ENCODE measurements at regions not wholly inside any gene's neighbourhood (a gene's known extent, or its start where the extent isn't known, plus 50 kb on each side); places are given as distances from the start of the nearest gene placed in this dataset.

DNA sequence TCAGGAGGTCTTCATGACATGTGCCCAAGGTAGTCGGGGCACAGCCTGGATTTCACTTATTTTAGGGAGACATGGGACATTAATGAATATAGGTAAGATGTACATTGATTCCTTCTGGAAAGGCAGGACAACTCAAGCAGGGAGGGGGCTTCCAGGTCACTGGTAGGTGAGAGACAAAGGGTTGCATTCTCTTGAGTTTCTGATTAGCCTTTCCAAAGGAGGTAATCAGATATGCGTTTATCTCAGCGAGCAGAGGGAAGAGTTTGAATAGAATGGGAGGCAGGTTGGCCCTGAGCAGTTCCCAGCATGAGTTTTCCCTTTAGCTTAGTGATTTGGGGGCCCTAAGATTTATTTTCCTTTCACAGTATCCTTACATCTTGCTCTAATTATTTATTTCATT, 443.8 kb upstream of the EEF2KMT start:
- no peak for DNase-seq (ENCODE audit: extremely low read depth, low read depth)

DNA sequence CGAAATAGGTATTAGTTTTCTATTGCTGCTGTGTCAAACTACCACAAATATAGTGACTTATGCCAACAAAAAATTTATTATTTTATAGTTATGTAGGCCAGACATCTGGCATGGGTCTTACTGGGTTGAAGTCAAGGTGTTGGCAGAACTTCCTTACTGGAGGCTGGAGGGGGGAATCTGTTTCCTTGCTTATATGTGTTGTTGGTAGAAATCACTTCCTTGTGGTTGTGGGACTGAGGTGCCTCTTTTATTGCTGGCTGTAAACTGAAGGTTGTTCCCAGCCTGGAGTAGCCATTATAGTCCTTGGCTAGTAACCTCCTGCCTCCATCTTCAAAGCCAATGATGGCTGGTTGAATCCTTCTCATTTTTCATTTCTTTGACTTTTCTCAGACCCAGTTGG, 439.8 kb upstream of the EEF2KMT start:
- DNase-seq (ENCODE audit: extremely low read depth, low read depth): no peak

DNA sequence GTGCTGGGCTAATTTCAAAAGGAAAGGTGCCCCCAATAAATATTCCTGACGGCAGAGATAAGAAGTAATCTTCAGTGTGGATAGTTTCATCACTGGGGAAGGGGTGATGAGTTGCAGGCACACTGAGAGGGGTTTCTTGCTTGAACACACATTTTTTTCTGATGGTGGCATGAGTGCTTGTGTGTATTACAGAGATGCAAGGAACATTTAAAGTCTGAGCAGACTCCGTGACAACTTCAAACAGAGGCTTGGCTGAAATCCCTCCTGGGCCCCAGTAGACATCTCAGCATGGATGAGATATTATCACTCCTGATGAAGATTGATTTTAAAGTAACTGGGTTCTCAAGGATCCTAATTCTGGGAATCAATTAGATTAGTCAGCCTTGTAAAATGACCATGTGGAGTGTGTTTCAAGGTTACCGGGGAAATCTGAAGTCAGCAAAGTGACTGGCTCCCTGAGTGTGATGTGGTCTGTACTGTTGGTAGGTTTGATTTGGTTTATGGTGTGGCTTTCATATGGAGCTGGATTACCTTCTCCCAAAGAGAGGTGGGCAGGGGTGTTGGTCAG, 435.8 kb upstream of the EEF2KMT start:
- no peak for DNase-seq (ENCODE audit: extremely low read depth, low read depth)

DNA sequence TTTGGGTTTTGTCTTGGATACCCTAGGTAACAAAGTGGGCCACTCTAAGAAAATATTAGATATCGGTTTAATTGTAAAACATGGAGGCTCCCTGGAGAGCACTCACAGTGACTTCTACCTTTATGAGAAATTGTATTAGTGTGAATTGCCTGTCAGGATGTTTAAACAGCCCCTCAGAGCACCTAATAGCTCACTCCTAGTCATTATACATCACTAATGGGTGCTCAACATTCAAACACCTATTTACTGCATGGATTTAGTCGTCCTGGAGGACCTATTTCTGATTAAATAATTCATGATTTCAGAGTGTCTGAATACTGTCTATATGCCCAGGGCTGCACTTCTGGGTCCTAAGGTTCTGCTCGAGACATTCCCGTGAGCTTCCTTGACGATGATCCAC, 430.2 kb upstream of the EEF2KMT start:
- no peak for DNase-seq (ENCODE audit: extremely low read depth, low read depth)

DNA sequence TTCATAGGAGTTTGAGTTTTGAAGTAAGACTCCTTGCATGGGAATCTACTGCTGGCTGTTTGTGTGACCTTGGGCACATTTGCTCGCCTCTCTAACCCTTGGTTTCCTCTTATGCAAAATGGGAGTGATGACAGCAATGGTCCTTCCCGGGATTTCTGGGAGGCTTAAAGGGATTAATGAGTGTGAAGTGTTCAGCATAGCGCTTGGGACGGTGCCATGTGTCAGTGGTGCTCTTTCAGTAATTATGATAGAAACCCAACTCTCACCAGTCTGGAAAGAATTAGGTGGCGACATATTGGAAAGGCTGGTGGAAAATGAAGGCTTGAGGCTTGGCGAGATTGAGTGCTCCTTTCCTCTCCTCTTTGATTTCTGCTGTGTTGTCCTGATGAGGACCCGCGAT, 429.2 kb upstream of the EEF2KMT start:
- no peak for DNase-seq (ENCODE audit: extremely low read depth, low read depth)

DNA sequence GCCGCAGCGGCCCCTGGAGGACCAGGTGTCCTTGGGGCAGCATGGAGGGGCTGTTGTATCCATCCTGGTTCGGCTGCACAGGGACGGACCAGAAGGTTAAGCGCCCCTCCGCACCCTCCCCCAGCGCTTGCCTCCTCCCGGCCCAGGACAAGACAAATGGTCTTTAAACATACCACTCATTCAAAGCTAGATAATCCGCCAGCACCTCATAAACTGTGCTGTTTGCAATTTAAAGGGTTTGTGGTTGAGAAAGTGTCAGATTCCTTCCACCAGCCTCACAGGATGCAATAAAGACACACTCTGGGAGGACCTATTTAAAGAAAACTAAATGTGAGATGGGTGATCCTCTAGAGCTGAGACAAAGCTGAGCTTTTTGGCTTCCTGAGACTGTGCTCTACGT, 426.2 kb upstream of the EEF2KMT start:
- no peak for DNase-seq (ENCODE audit: extremely low read depth, low read depth)

DNA sequence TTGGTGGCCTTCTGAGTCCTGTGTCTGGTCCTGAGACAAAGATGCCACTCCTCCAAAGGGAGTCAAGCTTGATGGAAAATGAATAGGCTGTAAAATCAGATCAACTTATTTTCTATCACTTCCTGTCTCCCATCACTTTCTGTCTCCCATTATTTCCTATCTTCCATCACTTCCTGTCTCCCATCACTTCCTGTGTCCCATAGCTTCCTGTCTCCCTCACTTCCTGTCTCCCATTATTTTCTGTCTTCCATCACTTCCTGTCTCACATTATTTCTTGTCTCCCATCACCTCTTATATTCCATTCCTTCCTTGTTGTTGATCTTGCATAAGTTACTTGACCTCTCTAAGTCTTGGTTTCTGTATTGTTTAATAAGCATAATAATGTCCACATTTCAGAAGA, 418.5 kb upstream of the EEF2KMT start:
- no peak for DNase-seq (ENCODE audit: extremely low read depth, low read depth)

DNA sequence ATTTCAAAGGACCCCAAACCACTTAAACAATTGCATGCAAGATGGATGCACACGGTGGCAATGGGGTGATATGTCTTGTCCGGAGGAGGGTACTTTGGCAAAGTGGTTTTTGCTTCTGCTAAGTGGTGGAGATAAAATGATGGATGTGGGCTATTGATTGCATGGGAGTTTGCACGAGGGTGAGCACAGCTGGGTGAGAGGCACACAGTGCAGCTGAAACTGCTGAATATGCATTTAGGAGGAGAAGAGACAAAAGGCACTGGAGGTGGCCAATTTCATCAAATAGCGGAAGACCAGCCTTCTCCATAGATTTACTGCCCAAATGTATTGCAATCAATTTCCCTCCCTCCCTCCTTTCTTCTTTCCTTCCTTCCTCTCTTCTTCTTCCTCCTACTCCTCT, 414.4 kb upstream of the EEF2KMT start:
- DNase-seq (ENCODE audit: extremely low read depth, low read depth): no peak

DNA sequence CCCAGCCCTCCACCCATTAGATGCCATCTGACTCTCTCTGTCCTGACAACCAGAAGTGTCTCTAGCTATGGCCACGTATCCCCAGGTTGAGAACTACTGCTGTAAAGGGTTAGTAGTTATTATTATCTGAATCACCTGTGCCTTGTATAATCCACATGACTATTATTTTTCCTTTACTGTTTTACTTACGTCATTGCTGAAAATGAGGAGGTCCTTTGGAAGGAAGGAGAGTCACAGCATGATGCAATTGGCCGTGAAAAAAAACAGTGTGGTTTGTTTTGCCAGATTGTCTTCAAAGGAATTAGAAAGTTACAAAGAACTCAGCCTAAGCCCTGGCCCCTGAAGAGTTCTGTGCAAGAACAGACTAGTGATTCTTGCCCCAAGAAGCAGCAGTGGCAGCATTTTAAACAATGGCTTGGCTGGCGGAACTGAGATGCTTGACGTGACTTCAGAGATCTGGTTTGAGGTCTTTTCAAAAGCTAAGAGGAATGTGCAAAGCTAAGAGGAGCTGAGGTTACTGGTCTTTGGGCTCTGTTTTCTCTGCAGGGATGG, 413.3 kb upstream of the EEF2KMT start:
- no peak for DNase-seq (ENCODE audit: extremely low read depth, low read depth)

DNA sequence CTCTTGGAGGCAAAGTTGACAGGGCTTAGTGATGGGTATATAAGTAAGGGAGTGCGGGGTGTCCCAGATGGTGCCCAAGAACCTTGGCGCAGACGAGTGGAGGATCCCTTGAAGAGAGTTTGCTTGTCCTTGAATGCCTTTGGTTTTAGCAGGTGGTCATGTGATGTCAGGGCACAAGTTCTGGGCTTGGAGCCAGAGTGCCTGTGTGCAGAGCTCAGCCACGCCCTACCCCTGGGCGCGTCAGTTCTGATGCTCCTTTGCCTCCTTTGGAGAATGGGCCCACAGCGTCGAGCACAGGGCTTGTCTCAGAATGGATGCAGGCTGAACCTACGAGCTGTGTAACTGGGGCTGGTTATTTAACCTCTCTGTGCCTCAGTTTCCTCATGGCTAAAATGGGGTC, 412.2 kb upstream of the EEF2KMT start:
- no peak for DNase-seq (ENCODE audit: extremely low read depth, low read depth)

DNA sequence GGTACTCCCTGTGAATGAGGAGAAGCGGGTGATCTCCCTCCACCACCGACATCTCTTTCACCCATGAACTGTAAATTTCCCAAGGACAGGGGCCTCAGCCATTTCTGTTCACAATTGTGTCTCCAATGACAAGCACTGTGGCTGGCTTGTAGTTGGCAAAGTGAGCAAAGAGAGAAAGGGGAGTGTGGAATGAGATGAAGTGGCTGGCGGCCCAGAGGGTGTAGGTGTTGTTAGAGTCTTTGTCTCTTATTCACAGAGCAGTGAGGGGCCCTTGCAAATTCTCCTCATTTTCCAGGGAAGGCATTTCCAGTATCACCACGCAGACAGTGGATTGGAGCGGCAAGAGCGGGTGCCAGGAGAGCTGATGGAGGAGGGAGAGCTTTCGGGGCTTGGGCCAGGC, 411.7 kb upstream of the EEF2KMT start:
- no peak for DNase-seq (ENCODE audit: extremely low read depth, low read depth)

DNA sequence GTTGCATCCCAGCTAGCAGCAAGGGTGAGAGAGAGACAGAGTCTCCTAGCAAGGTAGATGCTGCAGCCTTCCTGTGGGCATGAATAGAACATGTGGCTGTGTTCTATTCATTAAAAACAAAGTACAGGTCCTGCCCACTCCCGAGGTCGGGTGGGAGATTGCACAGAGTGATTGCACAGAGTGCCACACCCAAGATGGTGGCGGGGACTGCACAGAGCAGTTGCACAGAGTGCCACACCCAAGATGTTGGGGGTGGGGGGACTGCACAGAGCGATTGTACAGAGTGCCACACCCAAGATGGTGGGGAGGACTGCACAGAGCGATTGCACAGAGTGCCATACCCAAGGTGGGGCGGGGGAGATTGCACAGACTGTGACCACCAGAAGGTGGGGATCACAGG, 410.8 kb upstream of the EEF2KMT start:
- DNase-seq (ENCODE audit: extremely low read depth, low read depth): no peak

DNA sequence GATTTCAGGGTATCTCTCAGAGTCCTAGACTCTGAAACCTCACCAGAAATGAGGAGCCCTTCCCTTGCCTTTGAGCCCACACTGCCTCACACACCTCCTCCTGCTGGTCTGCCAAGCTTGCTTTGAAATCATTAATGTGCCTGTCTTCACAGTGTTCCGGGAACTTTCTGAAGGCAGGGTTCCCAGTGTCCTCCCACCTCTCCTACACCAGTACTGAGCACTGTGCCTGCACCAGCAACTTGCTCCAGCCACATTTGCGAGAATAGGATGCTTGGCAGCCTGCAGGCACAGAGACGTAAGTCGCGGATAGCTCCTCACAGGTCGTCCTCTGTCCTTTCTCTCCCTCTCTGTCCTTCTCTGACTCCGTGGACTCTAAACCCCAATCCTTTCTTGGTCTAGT, 408.4 kb upstream of the EEF2KMT start:
- DNase-seq (ENCODE audit: extremely low read depth, low read depth): no peak

DNA sequence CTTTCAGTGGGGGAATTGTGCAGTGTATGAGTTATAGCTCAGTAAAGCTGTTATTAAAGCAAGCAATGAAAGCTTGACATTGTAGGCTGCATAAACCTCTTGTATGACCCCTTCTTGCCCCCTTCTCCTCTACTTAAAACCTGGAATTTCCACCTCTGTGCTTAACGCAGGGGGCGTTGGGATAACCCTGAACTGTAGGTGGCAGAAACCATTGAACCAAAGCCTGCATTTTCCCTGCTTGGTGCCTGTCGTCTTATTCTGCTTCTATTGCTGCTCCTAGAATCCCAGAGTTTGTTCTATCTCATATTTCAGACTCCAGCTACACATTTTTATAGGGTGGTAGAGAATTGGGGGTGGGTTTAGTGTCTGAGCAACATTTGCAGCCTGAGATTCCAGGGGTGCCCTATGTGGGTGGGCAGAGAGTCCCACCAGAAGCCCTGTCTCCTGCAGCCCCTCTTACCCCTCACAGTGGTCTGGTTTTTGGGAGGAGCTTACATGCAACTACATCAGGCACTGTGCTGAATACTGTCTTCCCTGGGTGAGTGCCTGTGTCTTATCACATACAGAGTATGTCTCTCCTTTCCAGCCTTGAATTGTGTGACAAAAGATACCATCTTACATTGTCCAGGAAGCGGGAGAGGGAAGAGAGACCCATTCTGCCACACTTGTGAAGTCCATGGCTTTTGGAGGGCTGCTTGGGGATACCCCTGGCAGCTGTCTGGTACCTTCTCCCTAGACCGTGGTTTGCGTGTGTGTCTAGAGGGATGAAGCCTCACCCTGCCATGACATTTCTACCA, 407.7 kb upstream of the EEF2KMT start:
- no peak for DNase-seq (ENCODE audit: extremely low read depth, low read depth)

DNA sequence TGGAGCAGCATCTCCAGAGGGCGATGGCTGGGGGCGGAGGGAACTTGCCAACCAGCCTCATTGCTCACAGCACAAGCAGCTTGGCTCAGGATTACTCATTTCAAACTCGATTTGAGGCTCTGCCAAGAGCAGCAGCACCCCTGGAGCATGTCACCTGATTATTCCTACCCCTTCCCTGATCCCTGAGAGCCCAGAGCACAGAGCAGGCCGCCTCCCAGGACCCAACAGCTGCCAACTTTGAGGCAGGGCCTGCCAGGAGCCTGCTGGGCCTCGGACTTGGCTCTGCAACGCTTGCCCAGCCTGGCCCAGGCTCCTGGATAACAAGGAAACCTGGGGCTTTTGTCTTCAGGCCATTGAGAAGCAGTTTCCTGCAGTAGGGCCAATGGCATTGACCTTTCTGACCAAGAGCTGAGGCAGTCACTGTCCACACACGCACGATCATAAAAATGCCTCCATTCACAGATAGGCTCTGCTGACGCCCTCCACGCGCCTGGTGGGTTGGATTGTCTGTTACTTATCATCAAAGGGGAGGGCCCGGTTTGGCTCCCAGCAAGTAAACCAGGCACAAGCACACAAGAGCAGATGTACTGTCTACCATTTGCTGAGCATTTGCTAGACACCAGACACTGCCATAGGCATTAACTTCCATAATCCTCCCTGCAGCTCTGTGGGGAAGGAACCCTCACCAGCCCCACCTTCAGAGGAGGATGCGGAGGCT, 406.6 kb upstream of the EEF2KMT start:
- DNase-seq (ENCODE audit: extremely low read depth, low read depth): no peak

DNA sequence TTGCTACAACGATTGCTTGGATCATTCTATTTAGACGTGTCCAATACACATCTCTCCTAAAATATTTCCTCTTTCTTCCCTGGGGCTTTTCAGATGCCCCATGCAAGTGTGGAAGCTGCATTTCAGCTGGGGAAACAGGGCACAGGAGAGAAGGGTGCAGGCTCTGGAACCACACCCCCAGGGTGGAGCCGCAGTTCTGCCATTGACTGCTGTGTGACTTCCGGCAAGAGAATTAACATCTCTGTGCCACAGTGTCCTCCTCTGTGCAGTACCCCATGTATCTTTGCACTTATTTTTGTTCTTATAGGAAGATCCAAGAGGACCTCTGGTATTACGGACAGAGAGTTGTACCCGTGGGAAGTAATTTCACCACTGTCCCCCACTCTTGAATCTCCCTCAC, 405.3 kb upstream of the EEF2KMT start:
- no peak for DNase-seq (ENCODE audit: extremely low read depth, low read depth)

DNA sequence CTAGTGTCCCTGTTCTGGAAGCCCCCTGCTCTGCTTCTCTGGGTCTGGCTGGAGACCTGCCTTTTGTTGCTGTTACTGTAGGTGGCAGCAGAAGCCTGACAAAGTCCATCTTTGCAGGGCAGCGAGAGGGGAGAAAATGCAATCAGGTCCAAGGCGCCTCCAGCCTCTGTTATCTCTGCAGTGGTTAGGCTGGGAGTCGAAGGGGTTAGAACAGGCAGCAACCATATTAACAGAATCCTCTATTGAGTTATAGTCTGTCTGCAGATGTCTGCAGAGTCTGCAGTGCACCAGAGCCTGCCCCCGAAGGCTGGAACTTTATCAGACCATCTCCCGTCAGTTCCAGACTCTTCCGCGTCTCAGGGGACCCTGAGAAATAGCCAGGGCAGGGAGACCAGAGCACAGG, 404.9 kb upstream of the EEF2KMT start:
- DNase-seq (ENCODE audit: extremely low read depth, low read depth): no peak

DNA sequence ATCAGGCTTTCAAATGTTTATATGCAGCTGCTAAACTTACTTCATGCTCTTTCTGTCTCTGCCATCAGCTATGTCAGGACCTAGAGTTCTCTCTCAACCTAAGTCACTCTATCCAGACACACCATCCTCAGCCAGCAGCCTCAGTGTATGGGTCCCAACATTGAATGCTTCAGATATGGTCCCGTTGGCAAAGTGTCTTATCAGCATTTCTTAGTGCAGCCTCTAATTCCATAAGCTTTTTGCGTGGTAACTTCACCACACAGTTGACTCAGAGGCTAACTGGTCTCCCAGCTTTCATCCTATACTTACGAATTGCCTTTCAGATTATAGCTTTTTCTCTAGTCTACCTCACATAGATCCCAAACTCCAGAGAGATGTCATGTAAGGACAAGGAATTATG, 402.9 kb upstream of the EEF2KMT start:
- no peak for DNase-seq (ENCODE audit: extremely low read depth, low read depth)

DNA sequence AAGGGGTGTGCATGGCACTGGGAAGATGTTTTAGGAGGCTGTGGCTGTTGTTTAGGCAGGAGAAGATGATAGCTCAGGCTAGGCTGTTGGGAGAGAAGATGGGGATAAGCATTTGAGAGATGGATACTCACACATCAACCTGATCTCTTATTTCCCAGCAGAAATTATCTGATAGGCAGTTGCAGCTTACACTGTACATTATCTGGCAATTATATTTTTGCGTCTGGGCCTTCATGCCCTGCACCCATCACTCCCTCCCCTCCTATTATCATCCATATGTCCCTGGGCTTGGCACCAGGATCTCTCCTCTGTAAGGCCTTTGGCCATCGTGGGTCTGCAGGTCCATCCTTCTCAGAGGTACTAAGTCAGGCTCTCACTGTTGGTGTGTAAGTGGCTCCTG, 401.0 kb upstream of the EEF2KMT start:
- no peak for DNase-seq (ENCODE audit: extremely low read depth, low read depth)

DNA sequence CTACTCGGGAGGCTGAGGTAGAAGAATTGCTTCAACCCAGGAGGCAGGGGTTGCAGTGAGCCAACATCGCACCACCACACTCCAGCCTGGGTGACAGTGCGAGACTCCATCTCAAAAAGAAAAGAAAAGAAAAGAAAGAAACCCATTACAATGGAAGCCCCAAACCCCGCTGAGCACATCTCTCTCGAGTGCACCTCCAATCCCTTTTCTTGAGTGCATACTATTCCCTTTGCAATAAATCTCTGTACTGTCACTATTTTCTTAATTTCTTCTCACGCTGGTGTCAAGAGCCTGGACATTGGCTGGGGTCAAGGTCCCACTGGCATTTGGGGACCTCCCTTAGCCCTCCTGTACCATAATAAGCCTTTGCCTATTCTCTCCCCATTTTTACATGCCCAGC, 398.4 kb upstream of the EEF2KMT start:
- DNase-seq (ENCODE audit: extremely low read depth, low read depth): no peak

DNA sequence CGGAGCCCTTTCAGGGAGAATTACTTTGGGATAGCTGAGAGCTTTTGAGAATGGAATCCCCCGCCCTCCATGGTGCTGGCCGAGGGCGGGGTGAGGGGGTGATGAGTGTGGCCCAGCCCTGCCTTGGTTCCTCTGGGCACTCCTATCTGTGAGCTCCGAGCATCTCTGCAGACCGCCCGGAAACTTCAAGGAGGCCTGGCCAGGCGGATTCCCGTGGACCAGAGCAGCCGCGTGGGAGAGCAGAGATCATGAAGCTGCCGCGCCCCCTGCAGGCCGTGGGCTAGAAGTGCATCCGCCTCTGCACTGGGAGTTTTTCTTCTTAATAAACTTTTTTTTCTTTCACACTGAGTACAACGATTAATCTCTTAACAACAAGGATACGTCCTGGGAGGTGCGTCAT, 392.9 kb upstream of the EEF2KMT start:
- no peak for DNase-seq (ENCODE audit: extremely low read depth, low read depth)

DNA sequence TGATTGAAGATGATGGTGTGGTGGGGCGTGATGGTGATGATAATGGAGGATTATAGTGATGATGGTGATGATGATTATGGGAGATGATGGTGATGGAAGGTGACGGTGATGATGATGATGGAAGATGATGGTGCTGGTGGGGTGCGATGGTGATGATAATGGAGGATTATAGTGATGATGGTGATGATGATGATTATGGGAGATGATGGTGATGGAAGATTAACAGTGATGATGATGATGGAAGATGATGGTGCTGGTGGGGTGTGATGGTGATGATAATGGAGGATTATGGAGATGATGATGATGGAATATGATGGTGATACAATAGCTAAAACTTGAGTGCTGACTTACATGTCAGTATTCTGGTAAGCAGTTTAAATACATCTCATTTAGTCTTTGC, 391.0 kb upstream of the EEF2KMT start:
- DNase-seq (ENCODE audit: extremely low read depth, low read depth): no peak
